Stomach (tissue), 4 donors: ENCODE measurements at regions not wholly inside any gene's neighbourhood (a gene's known extent, or its start where the extent isn't known, plus 50 kb on each side); places are given as distances from the start of the nearest gene placed in this dataset.

Source experiments
- EP300 ChIP-seq: sonication (generic); formaldehyde crosslinking; IDR thresholded peaks from one replicate; pipeline ENCODE4 v1.6.1; 2017; ENCODE audit warnings: antibody characterized with exemption
- POLR2A ChIP-seq, 4 donors: fragments of 450-650 bp; IDR thresholded peaks; one replicate each; pipeline ENCODE4 v1.6.1; 2016; ENCODE audit warnings: antibody characterized with exemption in 4 of 4, control low read depth in 2 of 4, mild to moderate bottlenecking in 1 of 4, moderate library complexity in 1 of 4
- POLR2AphosphoS5 ChIP-seq, 3 donors: sonication (generic); formaldehyde crosslinking; IDR thresholded peaks; one replicate each; pipeline ENCODE4 v1.6.1; 2016; ENCODE audit warnings: antibody characterized with exemption in 3 of 3
- TF ChIP-seq, protein P1 (sequence below), 7 experiments: fragments of 450-650 bp in 4 of 7; fragments of 200-600 bp in 3 of 7; sonication (generic) in 3 of 7; IDR thresholded peaks; one replicate each; pipeline ENCODE4 v1.5.1; 2016 to 2019; ENCODE audit warnings: antibody characterized with exemption in 7 of 7, control low read depth in 2 of 7, mild to moderate bottlenecking in 1 of 7

DNA sequence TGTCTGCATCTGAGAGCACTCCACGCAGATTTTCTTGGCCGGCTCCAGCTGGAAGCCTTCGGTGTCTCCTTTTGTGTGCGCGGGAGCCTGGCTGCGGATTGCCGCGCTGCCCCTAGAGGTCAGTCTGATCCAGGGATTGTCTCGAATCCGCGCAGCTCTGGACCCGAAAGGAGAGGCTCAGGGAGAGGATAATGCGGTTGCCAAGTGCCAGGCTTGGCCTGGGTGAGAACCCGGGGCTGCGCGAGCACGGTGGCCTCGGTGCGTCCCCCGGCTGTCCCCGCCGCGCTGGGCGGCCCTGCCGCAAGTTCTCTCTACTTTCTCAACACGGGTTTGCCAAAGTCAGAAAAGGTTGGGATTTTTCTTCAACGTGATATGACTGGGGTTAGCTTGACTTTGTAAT lies 140.9 kb downstream of the ADCYAP1R1 start:
- TF ChIP-seq, protein P1, sequence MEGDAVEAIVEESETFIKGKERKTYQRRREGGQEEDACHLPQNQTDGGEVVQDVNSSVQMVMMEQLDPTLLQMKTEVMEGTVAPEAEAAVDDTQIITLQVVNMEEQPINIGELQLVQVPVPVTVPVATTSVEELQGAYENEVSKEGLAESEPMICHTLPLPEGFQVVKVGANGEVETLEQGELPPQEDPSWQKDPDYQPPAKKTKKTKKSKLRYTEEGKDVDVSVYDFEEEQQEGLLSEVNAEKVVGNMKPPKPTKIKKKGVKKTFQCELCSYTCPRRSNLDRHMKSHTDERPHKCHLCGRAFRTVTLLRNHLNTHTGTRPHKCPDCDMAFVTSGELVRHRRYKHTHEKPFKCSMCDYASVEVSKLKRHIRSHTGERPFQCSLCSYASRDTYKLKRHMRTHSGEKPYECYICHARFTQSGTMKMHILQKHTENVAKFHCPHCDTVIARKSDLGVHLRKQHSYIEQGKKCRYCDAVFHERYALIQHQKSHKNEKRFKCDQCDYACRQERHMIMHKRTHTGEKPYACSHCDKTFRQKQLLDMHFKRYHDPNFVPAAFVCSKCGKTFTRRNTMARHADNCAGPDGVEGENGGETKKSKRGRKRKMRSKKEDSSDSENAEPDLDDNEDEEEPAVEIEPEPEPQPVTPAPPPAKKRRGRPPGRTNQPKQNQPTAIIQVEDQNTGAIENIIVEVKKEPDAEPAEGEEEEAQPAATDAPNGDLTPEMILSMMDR (IDR thresholded peaks at IDR 0.05), result peak in 5 of 7 experiments; percentile 58 to 72 (median 62)
- no peak for TF ChIP-seq EP300
- no peak for TF ChIP-seq POLR2A (IDR thresholded peaks at IDR 0.05)
- TF ChIP-seq POLR2AphosphoS5 (IDR thresholded peaks at IDR 0.05), result no peak
